Naive thymus-derived CD4-positive, alpha-beta T cell (primary cell): ENCODE measurements at regions not wholly inside any gene's neighbourhood (a gene's known extent, or its start where the extent isn't known, plus 50 kb on each side); places are given as distances from the start of the nearest gene placed in this dataset.
A peak's percentile ranks its signal among the peaks of the same experiment; 100 is the strongest.

ENCODE experiments used
- ATAC-seq: fragments of 150-1000 bp; cut with Tn5 transposase; 2 replicates; pipeline ENCODE4 v1.10.0; 2021; ENCODE audit warnings: mild to moderate bottlenecking, moderate library complexity
- CTCF ChIA-PET: fragments of 350-600 bp; sonication (Branson Sonifier 250); formaldehyde crosslinking; loops from one replicate; lab custom pipeline; 2021; ENCODE audit warnings: antibody characterized with exemption; lab: Charles Lee
- POLR2A ChIA-PET: fragments of 350-600 bp; sonication (Branson Sonifier 250); formaldehyde crosslinking; loops from one replicate; lab custom pipeline; 2021; ENCODE audit warnings: antibody characterized with exemption, inconsistent platforms; lab: Charles Lee
- DNase-seq, 9 donors: peaks; one replicate each; pipeline versions ENCODE4 v3.0.0 to v3.0.0-alpha.2; 2020 to 2022; ENCODE audit warnings: mixed read lengths in 1 of 9
- H3K27ac ChIP-seq: one replicate; pipeline ENCODE4 v1.7.0; 2013; ENCODE audit warnings: mild to moderate bottlenecking, low read depth, low read length, moderate library complexity
- H3K27me3 ChIP-seq, 2 donors: one replicate each; pipeline ENCODE4 v1.7.0; 2013; ENCODE audit warnings: low read length in 2 of 2, mild to moderate bottlenecking in 2 of 2, moderate library complexity in 2 of 2; ENCODE audit not compliant: control insufficient read depth in 2 of 2, insufficient read depth in 2 of 2
- H3K36me3 ChIP-seq, 3 experiments: 1 replicate in 2 of 3; 2 replicates in 1 of 3; pipeline ENCODE4 v1.7.0; 2013; ENCODE audit warnings: low read length in 3 of 3, mild to moderate bottlenecking in 3 of 3, moderate library complexity in 1 of 3; ENCODE audit not compliant: insufficient read depth in 3 of 3, control insufficient read depth in 2 of 3
- H3K4me1 ChIP-seq, 2 donors: one replicate each; pipeline ENCODE4 v1.7.0; 2013; ENCODE audit warnings: low read length in 2 of 2, mild to moderate bottlenecking in 2 of 2, moderate library complexity in 1 of 2; ENCODE audit not compliant: control insufficient read depth in 2 of 2, insufficient read depth in 2 of 2
- H3K4me3 ChIP-seq: 2 replicates; pipeline ENCODE4 v1.7.0; 2013; ENCODE audit warnings: mild to moderate bottlenecking, low read length
- H3K9me3 ChIP-seq, 3 experiments: 1 replicate in 2 of 3; 2 replicates in 1 of 3; pipeline ENCODE4 v1.7.0; 2013; ENCODE audit warnings: low read length in 3 of 3; ENCODE audit not compliant: control insufficient read depth in 2 of 3
- H3K27ac Mint-ChIP-seq, 9 donors: one replicate each; pipeline ENCODE4 v1.8.0; 2020 to 2022; ENCODE audit warnings: mixed read lengths in 9 of 9, mild to moderate bottlenecking in 8 of 9, moderate library complexity in 5 of 9, inconsistent platforms in 2 of 9
- H3K27me3 Mint-ChIP-seq, 5 donors: one replicate each; pipeline ENCODE4 v1.8.0; 2021 to 2022; ENCODE audit warnings: mixed read lengths in 5 of 5, mild to moderate bottlenecking in 1 of 5
- H3K36me3 Mint-ChIP-seq, 5 donors: one replicate each; pipeline ENCODE4 v1.8.0; 2020 to 2022; ENCODE audit warnings: mixed read lengths in 5 of 5, mild to moderate bottlenecking in 3 of 5, inconsistent platforms in 1 of 5
- H3K4me1 Mint-ChIP-seq, 7 donors: one replicate each; pipeline ENCODE4 v1.8.0; 2020 to 2022; ENCODE audit warnings: mixed read lengths in 7 of 7, mild to moderate bottlenecking in 3 of 7, inconsistent platforms in 1 of 7
- H3K4me3 Mint-ChIP-seq, 10 donors: one replicate each; pipeline ENCODE4 v1.8.0; 2020 to 2022; ENCODE audit warnings: mild to moderate bottlenecking in 10 of 10, mixed read lengths in 10 of 10, moderate library complexity in 6 of 10, inconsistent platforms in 2 of 10
- H3K9me3 Mint-ChIP-seq, 11 donors: one replicate each; pipeline ENCODE4 v1.8.0; 2020 to 2022; ENCODE audit warnings: mixed read lengths in 11 of 11, mild to moderate bottlenecking in 4 of 11, inconsistent platforms in 1 of 11, moderate library complexity in 1 of 11
- intact Hi-C, 2 donors: fragments of 100-400 bp; cut with micrococcal nuclease; formaldehyde crosslinking; loops; one replicate each; pipeline ENCODE4 v1.15.1; 2023

DNA sequence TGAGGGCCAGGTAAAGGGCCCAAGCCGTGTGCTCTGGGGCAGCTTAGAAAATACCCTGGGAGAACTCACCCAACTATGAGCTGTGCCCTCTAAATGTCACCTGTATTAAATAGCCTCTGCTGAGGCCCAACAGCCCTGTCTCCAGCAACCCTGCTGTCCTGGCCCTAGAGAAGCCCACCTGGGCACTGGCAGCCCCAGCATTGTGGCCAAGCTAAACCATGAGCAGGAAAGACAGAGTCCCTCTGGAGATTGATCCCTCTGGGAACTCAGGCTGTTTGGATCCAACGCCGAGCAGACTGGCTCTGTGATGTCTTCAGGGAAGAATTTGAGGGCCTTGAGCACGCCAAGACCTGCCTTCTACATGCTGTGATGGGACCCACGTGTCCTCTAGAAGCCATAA, 126.5 kb downstream of the TTC32 start:
- Histone ChIP-seq H3K4me1 (no peaks in the 10 kb centered on the region), H3K4me3 (no peak overlapping the region), H3K36me3 (no peaks in the 10 kb centered on the region), H3K9me3 (no peaks in the 10 kb centered on the region), H3K27ac (no peak overlapping the region), H3K27me3 (no peaks in the 10 kb centered on the region)
- ATAC-seq (no peak), DNase-seq (no peak)
- intact Hi-C loops = no loop called here
- Mint-ChIP-seq H3K27ac (no peak overlapping the region), H3K27me3 (peaks cover 0 to 25% (median 8%) of the 10 kb centered on the region in 5 donors), H3K36me3 (no peaks in the 10 kb centered on the region), H3K4me3 (no peak overlapping the region), H3K4me1 (no peaks in the 10 kb centered on the region), H3K9me3 (no peaks in the 10 kb centered on the region)
- CTCF ChIA-PET = no interaction called here
- POLR2A ChIA-PET = no interaction called here

GRCh38 chr2:19774805-19775176, 127.0 kb downstream of the TTC32 start:
- Mint-ChIP-seq H3K4me3 (no peak overlapping the region), H3K9me3 (no peaks in the 10 kb centered on the region), H3K27me3 (peaks cover 0 to 25% (median 8%) of the 10 kb centered on the region in 5 donors), H3K36me3 (no peaks in the 10 kb centered on the region), H3K27ac (no peak overlapping the region), H3K4me1 (no peaks in the 10 kb centered on the region)
- CTCF ChIA-PET = no interaction called here
- no peaks in the 10 kb centered on the region for H3K9me3 ChIP-seq
- no peaks in the 10 kb centered on the region for H3K27me3 ChIP-seq
- no peak overlapping the region for H3K27ac ChIP-seq
- ATAC-seq (no peak), DNase-seq (no peak)
- no peaks in the 10 kb centered on the region for H3K4me1 ChIP-seq
- no peak overlapping the region for H3K4me3 ChIP-seq
- no peaks in the 10 kb centered on the region for H3K36me3 ChIP-seq
- POLR2A ChIA-PET = no interaction called here
- intact Hi-C loops = no loop called here

GRCh38 chr2:19772981-19773380, 128.8 kb downstream of the TTC32 start:
- Histone ChIP-seq H3K36me3 (no peaks in the 10 kb centered on the region), H3K4me1 (no peaks in the 10 kb centered on the region), H3K4me3 (no peak overlapping the region), H3K27ac (no peak overlapping the region), H3K27me3 (no peaks in the 10 kb centered on the region), H3K9me3 (no peaks in the 10 kb centered on the region)
- Mint-ChIP-seq H3K27ac (no peak overlapping the region), H3K36me3 (no peaks in the 10 kb centered on the region), H3K27me3 (peaks cover 0 to 15% (median 8%) of the 10 kb centered on the region in 5 donors), H3K4me3 (no peak overlapping the region), H3K4me1 (no peaks in the 10 kb centered on the region), H3K9me3 (no peaks in the 10 kb centered on the region)
- ChIA-PET CTCF (no interaction called here), POLR2A (no interaction called here)
- DNase-seq = no peak
- no peak for ATAC-seq
- intact Hi-C loops = no loop called here

GRCh38 chr2:19769513-19769912, 132.3 kb downstream of the TTC32 start:
- Mint-ChIP-seq H3K4me3 (no peak overlapping the region), H3K36me3 (no peaks in the 10 kb centered on the region), H3K9me3 (peaks cover 0 to 3% (median 0%) of the 10 kb centered on the region in 11 donors), H3K27ac (no peak overlapping the region), H3K4me1 (no peaks in the 10 kb centered on the region), H3K27me3 (peaks cover 0 to 16% (median 4%) of the 10 kb centered on the region in 5 donors)
- H3K9me3 ChIP-seq = no peaks in the 10 kb centered on the region
- POLR2A ChIA-PET = no interaction called here
- no peak for DNase-seq
- intact Hi-C loops = no loop called here
- CTCF ChIA-PET = no interaction called here
- H3K27me3 ChIP-seq = no peaks in the 10 kb centered on the region
- no peaks in the 10 kb centered on the region for H3K4me1 ChIP-seq
- H3K27ac ChIP-seq = no peak overlapping the region
- no peaks in the 10 kb centered on the region for H3K36me3 ChIP-seq
- no peak overlapping the region for H3K4me3 ChIP-seq
- ATAC-seq = no peak

GRCh38 chr2:19767899-19768298, 133.9 kb downstream of the TTC32 start:
- no peak for DNase-seq
- Histone ChIP-seq H3K36me3 (no peaks in the 10 kb centered on the region), H3K9me3 (no peaks in the 10 kb centered on the region), H3K27me3 (no peaks in the 10 kb centered on the region), H3K4me3 (no peak overlapping the region), H3K27ac (no peak overlapping the region), H3K4me1 (no peaks in the 10 kb centered on the region)
- Mint-ChIP-seq H3K4me3 (no peak overlapping the region), H3K27ac (no peak overlapping the region), H3K4me1 (no peaks in the 10 kb centered on the region), H3K27me3 (peaks cover 0 to 16% (median 5%) of the 10 kb centered on the region in 5 donors), H3K36me3 (no peaks in the 10 kb centered on the region), H3K9me3 (peaks cover 0 to 3% (median 0%) of the 10 kb centered on the region in 11 donors)
- CTCF ChIA-PET = no interaction called here
- POLR2A ChIA-PET = no interaction called here
- intact Hi-C loops = no loop called here
- ATAC-seq = no peak

- H3K36me3 Mint-ChIP-seq = no peaks in the 10 kb centered on the region
- H3K27ac Mint-ChIP-seq = no peak overlapping the region
- H3K4me3 ChIP-seq = no peak overlapping the region
- H3K27me3 Mint-ChIP-seq = peaks cover 0 to 25% (median 5%) of the 10 kb centered on the region in 5 donors
- DNase-seq = peak in 1 of 9 donors; percentile 0
- POLR2A ChIA-PET = no interaction called here
- peaks cover 0 to 3% (median 0%) of the 10 kb centered on the region in 11 donors for H3K9me3 Mint-ChIP-seq
- H3K27ac ChIP-seq = no peak overlapping the region
- no peak for ATAC-seq
- no peaks in the 10 kb centered on the region for H3K9me3 ChIP-seq
- CTCF ChIA-PET = no interaction called here
- H3K4me1 ChIP-seq = no peaks in the 10 kb centered on the region
- H3K4me3 Mint-ChIP-seq = no peak overlapping the region
- H3K36me3 ChIP-seq = no peaks in the 10 kb centered on the region
- no peaks in the 10 kb centered on the region for H3K4me1 Mint-ChIP-seq
- intact Hi-C loops = no loop called here
- no peaks in the 10 kb centered on the region for H3K27me3 ChIP-seq
These were observed 136.8 kb downstream of the TTC32 start for GRCh38 chr2:19764998-19765397.

GRCh38 chr2:19763731-19764130, 138.1 kb downstream of the TTC32 start:
- ATAC-seq = no peak
- no peak overlapping the region for H3K4me3 Mint-ChIP-seq

More at GRCh38 chr2:19763731-19764130, 138.1 kb downstream of the TTC32 start:
- peaks cover 0 to 27% (median 5%) of the 10 kb centered on the region in 5 donors for H3K27me3 Mint-ChIP-seq
- no peaks in the 10 kb centered on the region for H3K27me3 ChIP-seq
- H3K27ac Mint-ChIP-seq = no peak overlapping the region
- ChIA-PET CTCF (interaction anchor here (1.3 kb wide), 1 partner anchor 9 kb away, joined by 3 read pairs; no protein-coding TSS in a partner anchor), POLR2A (no interaction called here)
- no peaks in the 10 kb centered on the region for H3K9me3 ChIP-seq
- no peaks in the 10 kb centered on the region for H3K4me1 Mint-ChIP-seq
- intact Hi-C loops = no loop called here
- no peak overlapping the region for H3K27ac ChIP-seq
- H3K4me1 ChIP-seq = no peaks in the 10 kb centered on the region
- H3K4me3 ChIP-seq = no peak overlapping the region
- no peak for DNase-seq
- H3K36me3 Mint-ChIP-seq = no peaks in the 10 kb centered on the region
- peaks cover 0 to 3% (median 0%) of the 10 kb centered on the region in 11 donors for H3K9me3 Mint-ChIP-seq
- no peaks in the 10 kb centered on the region for H3K36me3 ChIP-seq
